ENCODE measurements at regions not wholly inside any gene's neighbourhood (a gene's known extent, or its start where the extent isn't known, plus 50 kb on each side); places are given as distances from the start of the nearest gene placed in this dataset.

- ChIA-PET CTCF (no interaction called here), POLR2A (no interaction called here)
- no peak for DNase-seq (ENCODE audit: low read depth, low spot score)
- no peak overlapping the region for H3K4me3 ChIP-seq (ENCODE audit: low read depth, low read length)
- H3K9me3 ChIP-seq (ENCODE audit: control insufficient read depth, insufficient read depth, low read length), result peaks cover under 1% of the 10 kb centered on the region
- H3K27me3 ChIP-seq (ENCODE audit: control insufficient read depth, insufficient read depth, low read length), result no peaks in the 10 kb centered on the region
- no peak for TF ChIP-seq CTCF (IDR thresholded peaks at IDR 0.05; ENCODE audit: low read depth, low read length)
- H3K27ac ChIP-seq (ENCODE audit: low read depth, low read length), result no peak overlapping the region
Measured at GRCh38 chr3:167188592-167188991, 191.5 kb downstream of the ZBBX start.

GRCh38 chr3:167187221-167187620 lies 192.9 kb downstream of the ZBBX start:
- no peak overlapping the region for H3K4me3 ChIP-seq (ENCODE audit: low read depth, low read length)
- TF ChIP-seq CTCF (IDR thresholded peaks at IDR 0.05; ENCODE audit: low read depth, low read length), result no peak
- ChIA-PET CTCF (no interaction called here), POLR2A (no interaction called here)
- no peak for DNase-seq (ENCODE audit: low read depth, low spot score)
- no peaks in the 10 kb centered on the region for H3K27me3 ChIP-seq (ENCODE audit: control insufficient read depth, insufficient read depth, low read length)
- H3K27ac ChIP-seq (ENCODE audit: low read depth, low read length), result no peak overlapping the region
- peaks cover 2% of the 10 kb centered on the region for H3K9me3 ChIP-seq (ENCODE audit: control insufficient read depth, insufficient read depth, low read length)

DNA sequence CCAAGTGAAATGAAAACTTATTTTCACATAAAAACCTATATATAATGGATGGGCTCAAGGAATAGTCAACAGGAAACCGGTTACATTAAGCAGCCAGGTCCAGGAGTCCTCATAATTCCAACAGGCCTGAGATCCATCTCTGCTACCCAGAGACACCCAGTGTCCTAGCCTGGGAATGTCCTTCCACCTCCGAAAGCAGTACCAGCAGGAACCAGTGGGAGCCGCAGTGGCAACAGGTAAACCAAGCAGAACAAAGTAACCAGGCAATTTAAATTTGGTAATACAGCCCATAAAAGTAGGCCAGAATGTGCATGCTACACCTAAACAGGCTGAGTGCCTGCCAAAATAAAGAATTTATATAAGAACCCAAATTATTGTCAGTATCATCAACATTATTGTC lies 195.6 kb downstream of the ZBBX start:
- no peaks in the 10 kb centered on the region for H3K27me3 ChIP-seq (ENCODE audit: control insufficient read depth, insufficient read depth, low read length)
- TF ChIP-seq CTCF (IDR thresholded peaks at IDR 0.05; ENCODE audit: low read depth, low read length), result no peak
- H3K4me3 ChIP-seq (ENCODE audit: low read depth, low read length), result no peak overlapping the region
- H3K27ac ChIP-seq (ENCODE audit: low read depth, low read length), result no peak overlapping the region
- POLR2A ChIA-PET, result no interaction called here
- DNase-seq (ENCODE audit: low read depth, low spot score), result no peak
- CTCF ChIA-PET, result no interaction called here
- H3K9me3 ChIP-seq (ENCODE audit: control insufficient read depth, insufficient read depth, low read length), result peaks cover 5% of the 10 kb centered on the region

DNA sequence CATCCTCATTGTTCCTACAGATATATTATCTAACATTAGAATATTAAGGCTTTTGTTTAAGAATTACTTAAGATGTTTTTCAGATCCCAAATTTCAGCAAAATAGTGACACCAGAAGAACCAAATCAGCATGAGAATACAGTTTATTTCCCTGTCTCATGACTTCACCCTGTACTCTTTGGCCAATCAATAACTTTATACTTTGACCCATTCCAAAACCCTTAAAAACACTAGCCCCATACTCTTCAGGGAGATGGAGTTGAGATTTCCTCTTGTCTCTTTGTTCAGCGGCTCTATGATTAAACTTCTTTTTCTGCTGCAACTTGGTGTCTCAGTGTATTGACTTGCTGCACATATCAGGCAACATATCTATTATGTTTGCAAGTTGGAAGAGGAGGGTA lies 207.7 kb downstream of the ZBBX start:
- Histone ChIP-seq H3K27ac (ENCODE audit: low read depth, low read length) (no peak overlapping the region), H3K4me3 (ENCODE audit: low read depth, low read length) (no peak overlapping the region), H3K9me3 (ENCODE audit: control insufficient read depth, insufficient read depth, low read length) (no peaks in the 10 kb centered on the region), H3K27me3 (ENCODE audit: control insufficient read depth, insufficient read depth, low read length) (no peaks in the 10 kb centered on the region)
- ChIA-PET CTCF (no interaction called here), POLR2A (no interaction called here)
- DNase-seq (ENCODE audit: low read depth, low spot score), result no peak
- TF ChIP-seq CTCF (IDR thresholded peaks at IDR 0.05; ENCODE audit: low read depth, low read length), result no peak

GRCh38 chr3:167167491-167167890 lies 212.6 kb downstream of the ZBBX start:
- Histone ChIP-seq H3K9me3 (ENCODE audit: control insufficient read depth, insufficient read depth, low read length) (no peaks in the 10 kb centered on the region), H3K4me3 (ENCODE audit: low read depth, low read length) (no peak overlapping the region), H3K27ac (ENCODE audit: low read depth, low read length) (no peak overlapping the region), H3K27me3 (ENCODE audit: control insufficient read depth, insufficient read depth, low read length) (no peaks in the 10 kb centered on the region)
- no peak for TF ChIP-seq CTCF (IDR thresholded peaks at IDR 0.05; ENCODE audit: low read depth, low read length)
- POLR2A ChIA-PET, result no interaction called here
- CTCF ChIA-PET, result no interaction called here
- DNase-seq (ENCODE audit: low read depth, low spot score), result no peak

All from AG04450 (cell line).